ENCODE measurements at regions not wholly inside any gene's neighbourhood (a gene's known extent, or its start where the extent isn't known, plus 50 kb on each side); places are given as distances from the start of the nearest gene placed in this dataset.

DNA sequence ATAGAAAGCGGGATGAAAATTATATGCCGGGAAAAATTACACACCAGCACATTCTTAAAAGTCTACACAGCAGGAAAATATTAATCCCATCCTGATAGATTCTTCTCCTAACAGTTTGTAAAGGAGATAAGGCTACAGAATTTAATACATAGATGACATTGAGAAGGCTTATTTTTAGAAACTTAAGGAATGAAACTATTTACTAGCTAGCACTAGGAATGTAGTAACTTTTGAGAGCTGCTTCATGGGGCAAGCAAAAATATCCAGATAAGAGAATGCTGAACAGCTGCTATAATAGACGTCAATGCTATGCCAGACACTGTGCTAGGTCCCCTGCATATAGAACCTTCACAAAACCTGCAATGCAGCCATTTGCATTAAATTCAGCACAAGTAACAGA lies 912.7 kb upstream of the NR2F2 start:
- DNase-seq: no peak

DNA sequence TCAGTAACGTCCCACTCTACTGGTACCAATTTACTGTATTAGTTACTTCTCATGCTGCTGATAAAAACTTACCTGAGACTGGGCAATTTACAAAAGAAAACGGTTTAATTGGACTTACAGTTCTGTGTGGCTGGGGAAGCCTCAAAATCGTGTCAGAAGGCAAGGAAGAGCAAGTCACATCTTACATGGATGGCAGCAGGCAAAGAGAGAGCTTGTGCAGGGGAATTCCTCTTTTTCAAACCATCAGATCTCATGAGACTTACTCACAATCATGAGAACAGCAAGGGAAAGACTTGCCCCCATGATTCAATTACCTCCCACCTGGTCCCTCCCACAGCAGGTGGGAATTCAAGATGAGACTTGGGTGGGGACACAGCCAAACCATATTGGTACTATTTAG lies 908.2 kb upstream of the NR2F2 start:
- DNase-seq: no peak

DNA sequence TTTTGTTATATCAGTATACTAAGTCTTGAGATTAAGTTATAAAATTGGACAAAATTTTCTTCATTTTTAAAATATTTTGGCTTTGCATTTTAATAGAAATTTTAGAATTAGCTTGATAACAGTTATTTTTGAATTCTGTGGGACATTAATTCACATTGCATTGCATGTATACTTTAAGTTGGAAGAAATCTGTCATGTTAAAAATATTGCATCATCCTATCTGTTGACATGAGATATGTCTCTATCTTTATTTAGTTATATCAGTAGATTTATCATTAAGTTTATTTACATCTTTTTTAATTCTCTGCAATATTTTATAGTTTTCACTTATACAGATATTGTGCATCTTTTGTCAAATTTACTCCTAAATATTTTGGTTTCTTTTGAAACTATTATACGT lies 904.6 kb upstream of the NR2F2 start:
- no peak for DNase-seq

DNA sequence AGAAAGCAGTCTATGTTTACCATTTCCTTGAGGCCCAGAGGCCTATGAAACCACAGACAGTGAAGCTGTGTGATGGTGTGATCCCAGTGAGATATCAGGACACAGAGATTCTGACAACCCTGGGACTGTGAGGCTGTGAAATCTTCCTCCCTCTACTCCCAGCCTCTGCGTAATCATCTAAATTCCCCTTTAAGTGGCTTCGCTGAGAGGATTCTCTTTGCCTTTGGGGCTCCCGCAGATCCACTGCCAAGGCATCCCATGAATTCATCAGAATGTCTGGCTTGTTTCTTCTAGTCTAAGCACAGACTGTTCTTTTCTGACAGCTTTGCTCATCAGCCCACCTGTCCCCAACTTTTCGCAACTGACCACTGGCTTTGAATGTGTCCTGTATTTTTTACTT lies 901.2 kb upstream of the NR2F2 start:
- no peak for DNase-seq

DNA sequence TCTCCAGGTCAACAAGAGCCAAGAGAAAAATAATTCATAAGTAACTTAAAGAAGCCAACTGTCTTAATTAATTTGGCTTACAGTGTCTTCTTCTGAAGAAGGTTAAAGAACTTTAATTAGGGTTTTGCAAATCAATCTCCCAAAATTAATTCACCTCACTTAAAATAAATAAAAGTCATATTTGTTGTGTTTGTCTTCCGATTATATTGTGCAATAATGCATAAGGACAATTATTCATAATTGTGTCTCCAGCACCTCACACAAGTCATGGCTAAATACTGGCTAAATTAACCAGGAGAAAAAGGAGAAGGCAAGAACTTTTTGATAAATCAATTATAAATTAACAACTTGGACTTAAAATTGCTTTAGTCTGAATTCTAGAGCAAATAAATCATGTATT lies 899.0 kb upstream of the NR2F2 start:
- no peak for DNase-seq

DNA sequence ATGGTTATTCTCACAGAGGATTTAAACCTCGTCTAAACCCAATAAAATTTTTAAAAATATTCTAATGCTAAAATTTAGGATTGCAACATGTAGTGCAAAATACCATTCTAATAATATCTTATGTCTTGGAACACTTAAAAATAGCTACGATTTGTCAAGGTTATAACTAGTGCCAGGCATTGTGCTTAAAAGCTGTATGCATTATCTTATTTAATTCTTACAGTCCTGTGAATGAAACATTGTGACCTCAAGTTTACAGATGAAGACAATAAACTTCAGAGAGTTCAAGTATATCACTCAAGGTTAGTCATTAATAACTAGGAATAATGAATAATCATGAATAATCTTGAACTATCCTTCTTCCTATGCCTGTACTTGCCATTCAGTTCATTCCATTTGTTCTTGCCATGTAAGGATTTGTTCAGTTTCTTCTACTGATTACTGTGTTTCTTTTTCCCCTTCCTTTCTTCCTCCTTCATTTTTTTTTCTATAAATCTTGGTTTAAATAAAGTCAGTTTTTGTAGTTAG lies 897.6 kb upstream of the NR2F2 start:
- no peak for DNase-seq

DNA sequence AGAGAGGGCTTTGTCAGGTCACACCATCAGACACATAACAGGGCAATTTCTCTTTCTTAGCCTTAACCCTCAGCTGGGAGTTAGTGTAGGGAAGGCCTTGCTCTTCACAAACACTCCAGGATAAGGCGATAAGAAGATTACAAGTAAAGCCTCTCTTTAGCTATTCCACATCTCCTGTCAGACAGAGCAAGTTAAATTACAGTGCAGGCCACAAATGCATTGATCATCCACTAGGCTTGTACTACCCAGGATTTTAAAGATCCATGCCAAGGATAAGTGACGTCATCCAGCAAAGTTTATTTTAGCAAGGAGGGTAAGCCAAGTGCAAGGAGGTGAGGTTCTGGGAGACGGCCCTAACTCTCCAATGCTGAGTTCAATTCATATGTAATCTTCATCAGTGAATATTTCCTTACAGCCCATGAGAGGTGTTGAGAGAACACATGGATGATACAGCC lies 890.6 kb upstream of the NR2F2 start:
- DNase-seq: no peak

DNA sequence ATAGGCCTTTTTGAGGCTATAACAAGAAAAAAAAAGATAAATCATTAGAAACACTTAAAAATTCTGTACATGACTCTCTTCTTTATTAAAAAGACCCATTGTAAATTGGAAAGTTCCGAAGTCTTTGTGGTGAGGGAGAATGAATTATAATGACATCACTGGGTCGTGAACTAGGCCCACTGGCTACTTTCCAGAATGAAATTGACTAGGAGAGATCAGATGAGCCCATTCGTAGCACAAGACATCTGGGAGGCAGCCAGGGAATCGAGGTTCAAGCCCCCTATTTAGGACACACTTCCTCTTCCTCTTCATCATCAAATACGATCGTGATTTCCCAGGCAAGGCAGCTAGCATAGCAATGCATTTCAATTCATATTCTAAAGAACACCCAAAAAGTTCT lies 889.8 kb upstream of the NR2F2 start:
- no peak for DNase-seq

DNA sequence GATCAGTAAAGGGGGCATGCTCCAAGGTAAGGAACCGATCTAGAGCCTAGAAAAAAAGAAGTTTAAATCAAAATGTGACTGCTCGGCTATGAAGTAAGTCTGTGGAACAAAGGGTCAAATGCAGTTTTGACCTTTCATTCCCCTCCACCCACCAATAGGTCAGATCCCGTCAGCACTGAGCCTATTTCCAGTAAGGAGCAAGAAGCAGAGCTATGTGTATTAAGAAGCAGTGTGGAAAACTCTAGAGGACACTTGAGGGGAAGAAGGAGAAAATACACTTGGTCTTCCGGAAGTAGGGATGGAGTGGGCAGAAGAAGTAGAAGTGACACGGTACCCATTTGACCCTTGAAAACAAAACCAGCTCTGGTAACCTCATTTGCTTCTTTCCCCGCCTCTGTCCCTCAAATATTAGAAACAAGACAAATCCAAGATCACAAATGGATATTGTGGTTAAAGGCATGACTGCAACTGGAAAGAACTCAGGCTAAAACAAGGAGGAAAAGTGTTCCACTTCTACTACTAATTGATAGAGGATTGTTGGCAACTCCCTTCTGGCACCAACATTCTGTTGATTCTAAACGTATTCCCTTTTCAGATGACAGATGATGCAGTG lies 888.3 kb upstream of the NR2F2 start:
- no peak for DNase-seq

DNA sequence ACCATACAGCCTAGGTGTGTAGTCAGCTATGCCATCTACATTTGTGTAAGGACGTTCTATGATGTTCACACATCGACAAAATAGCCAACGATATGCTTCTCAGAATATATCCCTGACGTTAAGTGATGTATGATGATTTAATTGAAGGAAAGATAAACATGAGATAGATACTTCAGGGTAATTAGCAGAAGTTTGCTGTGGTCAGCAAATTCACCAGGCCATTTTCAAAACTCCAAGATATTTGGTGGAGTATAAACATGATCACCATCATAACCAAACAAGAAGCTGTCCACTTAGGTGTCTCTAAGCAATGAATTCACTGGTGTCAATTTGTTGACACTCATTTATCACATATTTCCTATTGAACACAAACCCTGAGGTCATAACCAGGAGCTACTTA lies 885.6 kb upstream of the NR2F2 start:
- DNase-seq: no peak

DNA sequence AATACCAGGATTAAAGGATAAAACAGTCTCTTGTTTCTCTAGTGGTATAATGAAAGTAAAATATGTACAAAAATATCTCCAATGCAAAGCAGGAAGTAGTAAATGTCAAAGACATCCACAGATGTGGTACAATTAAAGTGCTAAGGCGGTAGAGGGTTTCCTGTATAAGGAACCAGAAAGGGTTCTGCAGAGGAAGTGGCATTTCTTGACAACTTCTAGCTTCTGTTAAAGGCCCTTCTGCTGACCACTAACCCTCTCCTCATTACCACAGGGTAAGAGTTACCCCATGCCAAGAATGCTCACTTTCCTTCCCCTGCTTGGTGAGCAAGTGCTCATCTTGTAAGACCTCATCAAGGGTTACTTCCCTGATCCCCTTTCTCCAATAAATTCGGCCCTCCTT lies 883.6 kb upstream of the NR2F2 start:
- peak in 1 of 2 experiments; percentile 8 for DNase-seq

DNA sequence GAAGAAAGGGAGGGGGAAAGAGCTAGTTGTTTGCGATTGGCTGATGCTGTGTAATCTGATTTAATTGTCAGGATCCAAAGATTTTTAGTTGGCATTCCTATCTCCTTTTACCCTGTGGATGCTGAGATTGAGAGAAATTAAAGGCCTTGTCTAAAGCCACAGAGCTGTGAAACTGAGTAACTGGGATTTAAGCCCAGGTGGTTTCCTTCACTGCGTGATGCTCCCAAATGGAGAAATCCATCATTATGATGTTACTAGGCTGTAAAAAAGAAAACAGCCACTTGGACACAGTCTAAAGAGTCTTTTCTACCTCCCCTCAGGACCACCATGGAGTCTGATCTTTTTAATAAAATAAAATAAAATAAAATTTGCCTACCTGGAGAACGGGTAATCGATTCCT lies 883.0 kb upstream of the NR2F2 start:
- DNase-seq: no peak

DNA sequence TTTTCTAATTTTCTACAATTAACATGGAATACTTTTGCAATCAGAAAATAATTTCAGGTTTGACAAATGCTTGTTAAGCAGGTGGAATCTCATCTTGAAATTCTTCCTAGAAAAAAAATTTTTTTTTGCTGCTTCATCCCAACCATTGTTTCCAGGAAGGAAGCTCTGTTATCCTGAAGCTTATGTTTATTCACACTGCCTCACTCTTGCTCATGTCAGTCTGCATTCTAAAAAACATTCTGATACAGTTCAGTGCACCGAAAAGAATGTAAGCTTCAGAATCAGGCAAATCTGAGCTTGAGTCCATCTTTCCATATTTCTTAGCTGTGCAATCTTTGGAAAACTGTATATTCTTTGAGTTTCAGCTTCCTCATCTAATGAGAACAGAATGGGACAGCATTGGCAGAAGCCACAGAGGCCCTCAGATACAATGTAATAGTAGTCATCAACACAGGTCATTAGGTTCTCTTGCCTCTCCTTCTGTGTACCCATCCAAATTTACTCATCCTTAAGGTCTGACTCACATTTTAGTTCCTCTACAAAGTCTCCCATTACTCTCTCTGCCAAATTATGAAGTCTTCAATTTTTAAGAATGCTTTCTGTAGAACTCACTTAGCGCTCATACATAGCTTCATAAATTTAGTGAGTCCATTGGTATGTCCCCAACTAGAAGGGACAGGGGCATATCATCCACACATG lies 881.8 kb upstream of the NR2F2 start:
- no peak for DNase-seq

DNA sequence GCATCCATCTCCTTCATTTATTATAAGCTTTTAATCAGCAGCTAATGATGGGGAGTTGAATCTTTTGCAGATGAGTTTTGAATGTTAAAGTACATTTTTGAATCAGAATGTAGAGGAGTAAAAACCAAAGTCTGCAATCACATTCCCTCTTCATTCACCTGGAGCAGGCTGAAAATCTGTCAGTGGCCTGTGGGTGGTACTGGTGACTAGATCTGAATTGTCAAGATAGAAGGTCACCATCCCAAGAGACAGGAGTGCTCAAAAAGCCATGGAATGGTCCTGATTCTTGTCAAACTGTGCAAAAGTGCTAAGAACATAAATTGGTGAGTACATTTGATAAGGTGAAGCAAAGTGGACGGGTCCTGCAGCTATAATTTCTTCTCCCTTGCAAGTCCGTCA lies 881.3 kb upstream of the NR2F2 start:
- peak in 1 of 2 experiments; percentile 6 for DNase-seq

DNA sequence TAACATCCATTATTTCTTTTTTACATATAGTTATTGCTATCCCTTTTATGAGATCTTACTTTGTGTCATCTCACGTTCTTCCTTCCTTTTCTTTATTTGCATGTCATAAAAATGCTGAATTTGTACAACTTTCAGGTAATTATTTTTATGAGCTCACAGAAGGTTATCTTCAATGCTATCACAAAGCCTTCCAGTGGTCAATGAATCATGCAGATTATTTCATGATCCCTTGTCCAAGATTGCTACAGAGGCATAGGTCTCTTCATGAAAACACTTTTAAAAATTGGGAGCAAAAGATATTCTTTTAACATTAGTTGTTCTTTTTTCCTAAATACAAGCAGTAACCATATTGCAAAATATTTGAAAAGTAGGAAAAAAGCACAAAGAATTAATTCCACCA lies 880.1 kb upstream of the NR2F2 start:
- no peak for DNase-seq

DNA sequence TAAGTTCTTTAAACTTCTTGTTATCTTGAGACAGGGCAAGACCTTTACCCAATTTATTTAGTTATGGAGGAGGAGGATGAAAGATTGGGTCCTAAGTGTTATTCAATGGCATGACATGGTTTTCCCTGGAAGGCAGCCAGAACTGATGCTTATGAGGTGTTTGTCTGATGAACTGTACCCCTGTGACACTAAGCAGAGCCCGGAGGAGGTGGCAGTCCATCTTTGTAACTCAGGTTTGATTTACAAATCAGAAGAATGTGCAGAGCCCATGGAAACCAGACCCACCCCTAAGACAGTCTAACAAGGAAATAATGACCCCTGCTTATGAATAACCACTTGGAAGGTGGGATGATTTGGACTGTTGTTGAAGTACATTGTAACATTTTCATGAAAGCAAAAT lies 878.6 kb upstream of the NR2F2 start:
- DNase-seq: no peak

DNA sequence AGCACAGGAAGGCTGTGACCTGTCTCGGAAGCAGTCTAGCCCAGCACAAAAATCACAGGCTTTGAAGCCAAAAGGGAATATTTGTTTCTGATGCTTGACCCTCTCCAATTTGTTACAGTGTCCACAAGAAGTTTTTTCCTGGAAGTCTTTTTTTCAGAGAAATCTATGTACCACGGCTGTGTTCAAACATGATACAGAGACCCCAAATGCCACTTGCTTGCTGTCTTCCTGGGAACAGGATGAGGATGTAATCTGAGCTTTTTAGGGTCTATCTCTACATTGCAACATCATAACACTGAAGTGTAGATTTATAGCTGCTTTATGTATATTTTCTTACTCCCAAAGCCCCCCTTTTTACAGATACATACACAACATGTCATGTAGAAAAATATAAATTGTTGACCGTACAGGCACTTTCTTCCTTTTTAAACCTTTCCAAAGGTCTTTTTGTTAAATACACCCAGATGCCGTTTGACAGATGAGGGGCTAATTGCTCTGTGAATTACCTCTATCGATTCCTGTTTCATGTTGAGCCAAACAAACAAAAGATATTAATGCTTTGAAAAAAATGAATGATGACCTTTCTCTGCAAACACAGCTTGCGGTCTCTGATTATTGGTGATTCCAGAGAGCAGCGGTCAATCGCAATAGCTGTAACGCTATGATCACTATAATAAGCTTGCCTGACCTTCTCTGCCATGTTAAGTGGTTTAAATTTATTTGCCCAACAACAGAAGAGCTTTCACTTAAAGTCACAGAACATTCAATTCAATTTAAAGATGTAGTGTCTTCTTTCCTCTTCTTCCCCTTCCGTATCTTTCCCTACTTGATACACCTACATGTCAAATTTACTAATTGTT lies 875.9 kb upstream of the NR2F2 start:
- no peak for DNase-seq

DNA sequence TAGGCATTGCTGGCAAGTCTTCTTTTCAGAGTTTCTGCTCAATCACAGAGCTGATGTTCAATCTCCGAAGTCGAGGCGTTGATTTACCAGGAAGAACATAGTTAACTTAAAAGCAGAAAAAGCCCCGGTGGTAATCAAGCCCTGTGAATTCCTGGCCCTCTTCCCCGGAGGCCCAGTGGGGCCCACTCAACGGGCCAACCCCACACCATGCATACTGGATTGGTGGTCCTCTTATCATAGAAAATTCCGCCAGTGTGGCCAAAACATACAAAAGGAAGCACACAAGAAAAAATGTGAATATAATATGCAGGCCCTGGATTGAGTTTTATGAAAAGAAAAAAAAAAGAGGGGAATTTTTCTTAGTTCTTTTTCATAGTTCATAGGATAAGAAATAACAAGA lies 873.0 kb upstream of the NR2F2 start:
- no peak for DNase-seq

DNA sequence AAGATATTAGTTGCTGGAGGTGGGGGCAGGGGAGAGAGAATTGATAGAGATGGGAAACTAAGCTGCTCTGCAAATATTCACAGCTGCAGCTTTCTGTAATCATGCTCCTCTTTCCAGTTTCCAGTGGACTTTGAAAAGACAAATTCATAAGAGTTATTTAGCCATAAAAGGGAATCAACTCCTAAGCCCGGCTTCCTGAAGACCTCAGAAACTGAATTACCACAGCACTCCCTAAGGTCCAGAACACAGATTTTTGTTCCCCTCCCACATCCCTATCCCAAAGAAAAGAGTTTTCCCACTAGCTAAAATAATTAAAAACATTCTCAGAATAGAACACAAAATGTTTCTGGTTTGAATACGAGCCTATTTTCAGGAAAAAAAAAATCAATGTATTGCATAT lies 871.8 kb upstream of the NR2F2 start:
- no peak for DNase-seq

DNA sequence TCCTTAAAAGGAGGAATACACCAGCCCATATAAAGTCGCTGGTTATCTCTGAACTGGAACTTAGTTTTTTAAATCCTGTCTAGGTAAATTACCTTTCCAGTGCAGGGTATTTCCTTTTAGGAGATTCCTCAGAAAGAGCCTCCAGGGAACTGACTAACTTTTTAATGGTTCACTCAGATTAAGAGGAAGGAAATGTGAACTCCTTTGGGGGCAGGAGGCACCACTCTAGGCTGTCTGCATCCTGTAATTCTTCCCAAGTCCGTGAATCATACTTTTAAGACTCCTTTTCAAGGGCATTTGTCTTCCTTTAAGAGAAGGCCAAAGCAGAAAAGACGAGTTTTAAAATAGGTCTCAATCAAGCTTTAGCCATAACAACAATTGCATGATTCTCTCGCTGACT lies 871.2 kb upstream of the NR2F2 start:
- no peak for DNase-seq

DNA sequence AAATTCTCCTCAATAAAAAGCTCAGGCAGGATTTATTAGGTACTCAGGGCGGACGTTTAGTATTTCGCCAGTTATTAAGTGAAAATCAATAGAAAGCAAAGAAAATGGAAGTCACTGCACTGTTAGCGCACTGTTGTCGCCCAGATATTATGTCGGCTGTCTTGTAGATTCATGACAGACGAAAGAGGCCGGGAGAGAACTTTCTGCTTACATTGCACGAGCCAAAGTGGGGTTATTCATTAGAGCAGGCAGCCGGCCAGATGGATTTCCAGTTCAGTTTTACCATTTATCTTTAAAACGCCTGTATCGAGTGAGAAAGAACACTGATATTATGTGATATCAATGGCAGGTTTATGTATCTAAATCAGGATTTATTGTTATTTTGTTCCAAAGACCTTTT lies 866.0 kb upstream of the NR2F2 start:
- no peak for DNase-seq

DNA sequence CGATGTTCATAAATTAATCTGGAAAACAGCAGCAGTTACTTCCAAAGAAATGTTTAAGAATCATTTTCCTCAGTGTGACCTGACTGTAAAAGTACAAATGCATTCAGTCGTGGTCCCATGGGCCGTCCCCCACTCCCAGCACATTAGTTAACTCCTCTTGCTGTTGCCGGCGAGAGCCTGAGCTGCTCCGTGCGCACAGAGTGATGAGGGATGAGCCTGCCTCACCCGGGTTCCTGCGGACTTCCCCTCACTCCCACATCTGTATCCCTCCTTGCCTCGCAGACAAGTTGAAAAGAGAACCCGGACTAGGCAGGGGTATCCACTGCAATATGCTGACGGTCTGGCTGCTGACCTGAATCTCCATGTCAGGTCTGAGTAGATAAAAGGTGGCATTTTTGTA lies 861.7 kb upstream of the NR2F2 start:
- no peak for DNase-seq

DNA sequence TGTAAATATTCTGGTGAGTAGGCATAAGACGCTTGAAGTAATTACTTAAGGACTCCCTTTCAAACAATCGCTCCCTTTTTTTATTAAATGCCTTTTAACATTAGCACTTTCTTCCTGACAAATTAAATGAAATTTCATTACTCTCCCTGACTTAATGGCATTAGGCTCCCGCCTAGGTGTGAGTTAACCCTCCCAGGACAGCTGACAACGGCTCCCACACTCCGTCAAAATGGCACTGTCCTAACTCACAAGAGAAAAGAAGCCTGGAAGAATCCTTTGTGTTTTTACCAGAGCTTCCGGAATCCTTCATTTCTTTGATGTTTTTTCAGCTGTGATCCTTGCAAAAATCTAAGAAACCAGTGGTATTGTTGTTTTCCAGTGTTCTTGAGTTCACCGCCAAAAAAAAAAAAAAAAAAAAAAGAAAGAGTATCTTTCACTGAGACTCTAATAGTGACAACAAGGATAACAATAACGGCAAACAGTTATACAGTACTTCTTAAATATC lies 861.0 kb upstream of the NR2F2 start:
- no peak for DNase-seq

DNA sequence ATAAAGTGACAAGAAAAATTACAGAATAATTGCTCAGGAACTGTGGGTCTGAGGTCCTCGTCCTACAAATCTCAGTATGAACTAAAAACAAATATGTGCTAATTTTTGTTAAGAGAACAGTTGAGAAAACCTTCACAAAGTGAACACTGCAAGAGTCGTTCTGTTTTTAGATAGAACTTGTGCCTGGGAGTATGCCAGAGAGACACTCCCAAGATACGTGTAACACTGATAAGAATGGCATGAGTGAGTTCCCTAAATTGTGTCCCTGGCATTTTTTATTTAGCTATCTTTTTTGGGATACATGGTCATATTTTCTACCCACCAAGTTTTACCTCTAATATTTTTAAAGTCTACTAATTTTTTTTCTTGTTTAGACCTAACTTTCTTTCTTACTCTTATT lies 860.0 kb upstream of the NR2F2 start:
- no peak for DNase-seq
